Loucy (cell line): ENCODE measurements at regions not wholly inside any gene's neighbourhood (a gene's known extent, or its start where the extent isn't known, plus 50 kb on each side); places are given as distances from the start of the nearest gene placed in this dataset.
A peak's percentile ranks its signal among the peaks of the same experiment; 100 is the strongest.

ENCODE experiments used
- CTCF ChIP-seq: fragments of 200-600 bp; sonication (generic); conservative IDR thresholded peaks from 2 replicates; pipeline ENCODE4 v1.5.1; 2014; ENCODE audit warnings: mild to moderate bottlenecking, antibody characterized with exemption, low read length
- EZH2phosphoT487 ChIP-seq: fragments of 200-600 bp; IDR thresholded peaks from 2 replicates; pipeline ENCODE4 v1.6.1; 2018; ENCODE audit warnings: antibody characterized with exemption, mild to moderate bottlenecking, moderate library complexity, borderline replicate concordance

- TF ChIP-seq EZH2phosphoT487 (no peak), CTCF (peak; percentile 75)
Measured at GRCh38 chr4:79241846-79242245, 84.0 kb downstream of the NAA11 start.
